GM12878 (cell line): ENCODE measurements at regions not wholly inside any gene's neighbourhood (a gene's known extent, or its start where the extent isn't known, plus 50 kb on each side); places are given as distances from the start of the nearest gene placed in this dataset.

Experiments
- CEBPB ChIP-seq, 2 experiments: fragments of 150-350 bp in 1 of 2; IDR thresholded peaks; 2 replicates each; pipeline ENCODE4 v1.6.1; 2012 to 2014; ENCODE audit warnings: low read depth in 2 of 2, low read length in 2 of 2, borderline replicate concordance in 1 of 2, inconsistent platforms in 1 of 2
- CHD2 ChIP-seq: IDR thresholded peaks from 2 replicates; pipeline ENCODE4 v1.6.1; 2011; ENCODE audit warnings: low read depth, low read length, improper control_type of control experiment, borderline replicate concordance
- CTCF ChIP-seq, 3 experiments: IDR thresholded peaks in 2 of 3; conservative IDR thresholded peaks in 1 of 3; 2 replicates each; pipeline ENCODE4 v1.5.1; 2011; ENCODE audit warnings: low read depth in 3 of 3, low read length in 3 of 3, mild to moderate bottlenecking in 3 of 3, control low read depth in 2 of 3, moderate library complexity in 2 of 3, inconsistent platforms in 1 of 3, mixed read lengths in 1 of 3; ENCODE audit not compliant: control insufficient read depth in 2 of 3, insufficient read depth in 1 of 3; ENCODE audit errors: extremely low read depth in 1 of 3
- ESRRA ChIP-seq: IDR thresholded peaks from 2 replicates; pipeline ENCODE4 v1.6.1; 2012; ENCODE audit warnings: mild to moderate bottlenecking, low read length, improper control_type of control experiment
- MXI1 ChIP-seq: fragments of 150-350 bp; IDR thresholded peaks from 2 replicates; pipeline ENCODE4 v1.6.1; 2011; ENCODE audit warnings: low read depth, mild to moderate bottlenecking, inconsistent platforms, low read length, improper control_type of control experiment
- MYC ChIP-seq: IDR thresholded peaks from 2 replicates; pipeline ENCODE4 v1.6.1; 2011; ENCODE audit warnings: mild to moderate bottlenecking, low read length, moderate library complexity, inconsistent platforms; ENCODE audit not compliant: insufficient read depth, insufficient replicate concordance, insufficient read length, severe bottlenecking
- PAX8 ChIP-seq: fragments of 450-650 bp; IDR thresholded peaks from 2 replicates; pipeline ENCODE4 v1.6.1; 2017; ENCODE audit warnings: mild to moderate bottlenecking, moderate library complexity
- POLR2AphosphoS5 ChIP-seq: IDR thresholded peaks from 2 replicates; pipeline ENCODE4 v1.6.1; 2011; ENCODE audit warnings: mild to moderate bottlenecking, low read length, inconsistent platforms
- SMC3 ChIP-seq: IDR thresholded peaks from 2 replicates; pipeline ENCODE4 v1.6.1; 2011; ENCODE audit warnings: low read length, improper control_type of control experiment, borderline replicate concordance
- TAF1 ChIP-seq: IDR thresholded peaks from 2 replicates; pipeline ENCODE4 v1.6.1; 2011; ENCODE audit warnings: mild to moderate bottlenecking, low read depth, low read length, borderline replicate concordance
- USF1 ChIP-seq: IDR thresholded peaks from 2 replicates; pipeline ENCODE4 v1.6.1; 2011; ENCODE audit warnings: borderline replicate concordance, low read depth, mild to moderate bottlenecking, moderate library complexity, mixed read lengths, low read length; ENCODE audit not compliant: insufficient read depth; ENCODE audit errors: extremely low read length
- ZNF24 ChIP-seq: fragments of 450-650 bp; IDR thresholded peaks from 2 replicates; pipeline ENCODE4 v1.6.1; 2017; ENCODE audit warnings: antibody characterized with exemption, mild to moderate bottlenecking

GRCh38 chr6:23951691-23952090 lies 174.3 kb upstream of the NRSN1 start:
- no peak for TF ChIP-seq CTCF (IDR thresholded peaks at IDR 0.05 in 2 of 3, conservative IDR thresholded peaks at IDR 0.05 in 1 of 3; ENCODE audit: control insufficient read depth in 2 of 3, extremely low read depth in 1 of 3, insufficient read depth in 1 of 3, low read depth in 3 of 3, low read length in 3 of 3)
- no peak for TF ChIP-seq CEBPB (IDR thresholded peaks at IDR 0.05; ENCODE audit: borderline replicate concordance in 1 of 2, low read depth in 2 of 2, low read length in 2 of 2)
- no peak for TF ChIP-seq MYC
- TF ChIP-seq PAX8 = no peak
- TF ChIP-seq CHD2 = no peak
- TF ChIP-seq ESRRA = no peak
- no peak for TF ChIP-seq TAF1
- no peak for TF ChIP-seq MXI1
- no peak for TF ChIP-seq POLR2AphosphoS5
- TF ChIP-seq SMC3 = no peak
- no peak for TF ChIP-seq USF1
- no peak for TF ChIP-seq ZNF24
